GM12878 (cell line): ENCODE measurements at regions not wholly inside any gene's neighbourhood (a gene's known extent, or its start where the extent isn't known, plus 50 kb on each side); places are given as distances from the start of the nearest gene placed in this dataset.

Experiments
- ATAC-seq: fragments of 200-7000 bp; cut with Tn5 transposase; 3 replicates; pipeline ENCODE4 v1.9.1; 2020; ENCODE audit warnings: mild to moderate bottlenecking, moderate library complexity
- BruUV-seq: library from RNA; stranded (reverse); fragments of 400-500 nt; replicated peaks from 2 replicates; lab custom pipeline; 2021; lab: Mats Ljungman, UMichigan
- CTCF ChIA-PET: fragments of 300-600 bp; sonication (Branson Sonifier 250); formaldehyde crosslinking; extraction: SDS; loops from one replicate; lab custom pipeline; 2021; ENCODE audit warnings: inconsistent platforms; lab: Yijun Ruan, JAX
- POLR2A ChIA-PET: fragments of 350-600 bp; formaldehyde crosslinking; extraction: SDS; loops from one replicate; lab custom pipeline; 2021; ENCODE audit warnings: inconsistent platforms; lab: Charles Lee
- RAD21 ChIA-PET: fragments of 300-600 bp; sonication (Branson Sonifier 250); formaldehyde crosslinking; loops from one replicate; lab custom pipeline; 2023; ENCODE audit warnings: antibody characterized with exemption; ENCODE audit not compliant: unreplicated experiment; lab: Charles Lee
- SMC1A ChIA-PET: fragments of 300-600 bp; sonication (Branson Sonifier 250); formaldehyde crosslinking; loops from one replicate; lab custom pipeline; 2023; ENCODE audit not compliant: unreplicated experiment, uncharacterized antibody; lab: Charles Lee
- DNase-seq: peaks from one replicate; pipeline ENCODE4 v3.0.0-alpha.2; 2011; ENCODE audit warnings: low read depth, low spot score
- FAIRE-seq: peaks from 3 replicates; lab custom pipeline; 2011; peaks lifted over from hg19 to GRCh38; lab: Jason Lieb, UNC
- H2AFZ ChIP-seq: 2 replicates; pipeline ENCODE4 v1.6.0; 2011; ENCODE audit warnings: low read depth, low read length, control low read depth; ENCODE audit not compliant: control insufficient read depth
- H3K27ac ChIP-seq: 2 replicates; pipeline ENCODE4 v1.5.1; 2011; ENCODE audit warnings: control low read depth; ENCODE audit not compliant: control insufficient read depth, insufficient read depth
- H3K27me3 ChIP-seq, 2 experiments: replicated peaks in 1 of 2; 2 replicates each; pipeline versions ENCODE4 v1.6.0 to v1.6.1; 2011; ENCODE audit warnings: low read length in 1 of 2; ENCODE audit not compliant: control insufficient read depth in 2 of 2, insufficient read depth in 2 of 2
- H3K36me3 ChIP-seq, 2 experiments: 2 replicates each; pipeline ENCODE4 v1.5.1; 2011; ENCODE audit warnings: low read length in 1 of 2; ENCODE audit not compliant: control insufficient read depth in 2 of 2, insufficient read depth in 2 of 2
- H3K4me1 ChIP-seq: 2 replicates; pipeline ENCODE4 v1.6.1; 2011; ENCODE audit warnings: mild to moderate bottlenecking, low read length, moderate library complexity, mixed read lengths; ENCODE audit not compliant: control insufficient read depth, insufficient read depth
- H3K4me2 ChIP-seq: 2 replicates; pipeline ENCODE4 v1.6.0; 2011; ENCODE audit warnings: control low read depth; ENCODE audit not compliant: control insufficient read depth, insufficient read depth
- H3K4me3 ChIP-seq: fragments of 200-600 bp; sonication (generic); 2 replicates; pipeline ENCODE4 v1.5.1; 2016
- H3K79me2 ChIP-seq: 2 replicates; pipeline ENCODE4 v1.6.0; 2011; ENCODE audit warnings: low read length; ENCODE audit not compliant: control insufficient read depth, insufficient read depth
- H3K9ac ChIP-seq: 2 replicates; pipeline ENCODE4 v1.8.0; 2011; ENCODE audit warnings: low read length, control low read depth, mixed read lengths; ENCODE audit not compliant: control insufficient read depth, insufficient read depth
- H3K9me3 ChIP-seq: replicated peaks from 3 replicates; pipeline ENCODE4 v1.5.1; 2011; ENCODE audit warnings: mild to moderate bottlenecking, low read length; ENCODE audit not compliant: control insufficient read depth, insufficient read depth
- H4K20me1 ChIP-seq: 2 replicates; pipeline ENCODE4 v1.6.0; 2011; ENCODE audit not compliant: control insufficient read depth, insufficient read depth
- CHD4 ChIP-seq: fragments of 200-600 bp; sonication (generic); IDR thresholded peaks from 2 replicates; pipeline ENCODE4 v1.6.1; 2016; ENCODE audit warnings: mild to moderate bottlenecking
- ELK1 ChIP-seq: IDR thresholded peaks from 2 replicates; pipeline ENCODE4 v1.6.1; 2012; ENCODE audit warnings: low read depth, low read length, improper control_type of control experiment
- HDAC2 ChIP-seq: fragments of 200-600 bp; sonication (generic); IDR thresholded peaks from 2 replicates; pipeline ENCODE4 v1.6.1; 2017
- HDGF ChIP-seq: fragments of 450-650 bp; IDR thresholded peaks from 2 replicates; pipeline ENCODE4 v1.6.1; 2016; ENCODE audit warnings: antibody characterized with exemption
- JUNB ChIP-seq: IDR thresholded peaks from 2 replicates; pipeline ENCODE4 v1.6.1; 2016; ENCODE audit warnings: antibody characterized with exemption, mild to moderate bottlenecking
- MEF2B ChIP-seq: fragments of 450-650 bp; IDR thresholded peaks from 2 replicates; pipeline ENCODE4 v1.6.1; 2018; ENCODE audit warnings: mild to moderate bottlenecking, moderate library complexity; ENCODE audit not compliant: partially characterized antibody, poor library complexity, severe bottlenecking
- MYC ChIP-seq: IDR thresholded peaks from 2 replicates; pipeline ENCODE4 v1.6.1; 2011; ENCODE audit warnings: mild to moderate bottlenecking, low read length, moderate library complexity, inconsistent platforms; ENCODE audit not compliant: insufficient read depth, insufficient replicate concordance, insufficient read length, severe bottlenecking
- POLR2AphosphoS5 ChIP-seq: IDR thresholded peaks from 2 replicates; pipeline ENCODE4 v1.6.1; 2011; ENCODE audit warnings: mild to moderate bottlenecking, low read length, inconsistent platforms
- POU2F2 ChIP-seq: IDR thresholded peaks from 3 replicates; pipeline ENCODE4 v1.6.1; 2011; ENCODE audit warnings: low read depth, mild to moderate bottlenecking, low read length, borderline replicate concordance
- SMAD5 ChIP-seq: IDR thresholded peaks from 2 replicates; pipeline ENCODE4 v1.6.1; 2016; ENCODE audit warnings: antibody characterized with exemption, low read depth
- WRNIP1 ChIP-seq: IDR thresholded peaks from 2 replicates; pipeline ENCODE4 v1.6.1; 2011; ENCODE audit warnings: low read depth, low read length, improper control_type of control experiment, borderline replicate concordance
- ZBED1 ChIP-seq: IDR thresholded peaks from 2 replicates; pipeline ENCODE4 v1.6.1; 2016; ENCODE audit warnings: borderline replicate concordance
- ZNF622 ChIP-seq: fragments of 450-650 bp; IDR thresholded peaks from 2 replicates; pipeline ENCODE4 v1.6.1; 2017; ENCODE audit warnings: mild to moderate bottlenecking, inconsistent platforms
- ZSCAN29 ChIP-seq: fragments of 450-650 bp; IDR thresholded peaks from 2 replicates; pipeline ENCODE4 v1.6.1; 2017; ENCODE audit warnings: mild to moderate bottlenecking, moderate library complexity
- WGBS: methylation state at CpG from one replicate; pipeline ENCODE4 v1.1.6; 2016; ENCODE audit warnings: low lambda C conversion rate; ENCODE audit not compliant: insufficient replicate concordance, insufficient coverage; ENCODE audit errors: missing lambda C conversion rate; 5-methylcytosine and 5-hydroxymethylcytosine counted together
- in situ Hi-C: fragments of 300-500 bp; cut with MboI; formaldehyde crosslinking; loops from 9 replicates; pipeline ENCODE4 v1.14.3; 2018; ENCODE audit warnings: mixed read lengths
- intact Hi-C: fragments of 100-400 bp; cut with micrococcal nuclease; formaldehyde crosslinking; loops from one replicate; pipeline ENCODE4 v1.14.2; 2022; ENCODE audit not compliant: unreplicated experiment

DNA sequence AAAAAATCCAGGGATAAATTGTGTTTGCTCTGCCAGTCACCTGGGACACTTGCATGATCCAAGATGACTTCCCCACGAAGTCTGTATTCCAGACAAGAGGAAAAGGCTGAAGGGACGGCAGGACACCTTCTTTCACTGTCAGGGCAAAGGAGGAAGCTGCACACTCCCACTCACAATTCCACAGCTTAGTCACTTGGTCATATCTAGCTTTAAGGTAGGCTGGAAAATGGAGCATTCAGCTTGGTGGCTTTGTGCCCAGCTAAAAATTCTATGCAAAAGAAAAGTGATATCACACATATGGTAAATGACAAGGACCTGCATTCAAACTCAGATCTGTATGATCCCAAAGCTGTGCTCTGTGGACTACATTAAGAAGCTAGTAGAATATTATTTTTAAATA lies 109.2 kb upstream of the TPM1 start:
- in situ Hi-C loops: no loop called here
- Histone ChIP-seq H3K27me3 (peaks cover 0 to 1% of the 10 kb centered on the region in 2 experiments; a peak in 1 of 4 replicates), H3K4me1 (no peaks in the 10 kb centered on the region), H3K9ac (no peak overlapping the region), H3K4me2 (no peak overlapping the region), H2AFZ (no peak overlapping the region), H3K36me3 (no peaks in the 10 kb centered on the region), H3K4me3 (no peak overlapping the region), H4K20me1 (no peaks in the 10 kb centered on the region), H3K27ac (no peak overlapping the region), H3K9me3 (no peaks in the 10 kb centered on the region), H3K79me2 (no peaks in the 10 kb centered on the region)
- ChIA-PET RAD21 (interaction anchor here (0.6 kb wide), 1 partner anchor 135 kb away, joined by 3 read pairs; no protein-coding TSS in a partner anchor), CTCF (no interaction called here), SMC1A (interaction anchor here (0.6 kb wide), 1 partner anchor 44 kb away, joined by 3 read pairs; no protein-coding TSS in a partner anchor), POLR2A (no interaction called here)
- WGBS: 0% methylated on average over 2 of the region's 2 CpGs
- no peak for DNase-seq
- no peak for ATAC-seq
- no peak for TF ChIP-seq ZSCAN29
- no peak for TF ChIP-seq POU2F2
- TF ChIP-seq POLR2AphosphoS5: no peak
- TF ChIP-seq ZBED1: no peak
- no peak for TF ChIP-seq ZNF622
- no peak for TF ChIP-seq MYC
- no TSS peak for BruUV-seq
- FAIRE-seq: no peak
- intact Hi-C loops: no loop called here

DNA sequence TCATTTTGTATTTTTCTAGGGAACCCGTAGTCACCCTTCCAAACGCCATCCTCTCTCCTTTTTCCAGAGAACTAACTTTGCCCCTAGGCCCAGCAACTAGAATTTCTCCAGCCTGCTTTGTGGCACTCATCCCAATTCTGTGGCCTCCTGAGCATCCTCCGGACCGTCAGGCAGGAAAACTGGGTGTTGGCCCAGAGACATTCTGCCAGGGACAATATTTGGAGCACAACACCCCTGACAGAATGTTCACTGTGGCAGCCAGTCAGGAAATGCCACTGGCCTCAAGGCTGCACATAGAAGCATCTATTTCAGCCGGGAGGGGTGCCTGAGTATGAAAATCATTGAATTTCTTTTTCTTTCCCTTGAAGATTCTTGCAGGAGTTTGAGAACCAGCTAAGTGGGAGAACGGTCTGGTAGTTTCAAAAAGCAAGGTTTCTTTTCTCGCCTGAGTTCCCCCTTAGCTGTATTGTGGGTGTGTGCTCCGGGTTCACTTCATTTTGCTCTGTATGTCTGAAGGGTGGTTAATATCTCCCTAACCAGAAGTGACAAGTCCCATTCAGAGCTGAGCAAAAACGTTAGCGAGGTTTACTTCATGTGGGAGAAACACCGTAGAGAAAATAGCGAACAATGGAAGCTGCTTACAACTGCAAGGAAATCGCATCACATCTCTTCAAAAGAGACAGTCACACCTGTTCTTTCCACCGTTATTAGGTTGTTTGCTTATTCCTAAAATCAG lies 108.1 kb upstream of the TPM1 start:
- ATAC-seq: no peak
- H3K36me3 ChIP-seq: no peaks in the 10 kb centered on the region
- DNase-seq: no peak
- H3K4me1 ChIP-seq: no peaks in the 10 kb centered on the region
- no peak overlapping the region for H3K9ac ChIP-seq
- peaks cover 0 to 1% of the 10 kb centered on the region in 2 experiments; a peak in 1 of 4 replicates for H3K27me3 ChIP-seq
- H3K9me3 ChIP-seq: no peaks in the 10 kb centered on the region
- 23% methylated on average over 14 of the region's 14 CpGs for WGBS
- FAIRE-seq: no peak
- H2AFZ ChIP-seq: no peak overlapping the region
- no peaks in the 10 kb centered on the region for H3K79me2 ChIP-seq
- ChIA-PET POLR2A (no interaction called here), RAD21 (no interaction called here), SMC1A (no interaction called here), CTCF (interaction anchor here (1.0 kb wide), 1 partner anchor 59 kb away, joined by 3 read pairs; no protein-coding TSS in a partner anchor)
- no peak overlapping the region for H3K4me3 ChIP-seq
- H3K27ac ChIP-seq: no peak overlapping the region
- intact Hi-C loops: no loop called here
- H4K20me1 ChIP-seq: no peaks in the 10 kb centered on the region
- in situ Hi-C loops: no loop called here
- no peak overlapping the region for H3K4me2 ChIP-seq
- no TSS peak for BruUV-seq
- TF ChIP-seq JUNB: no peak
- TF ChIP-seq MEF2B: no peak
- no peak for TF ChIP-seq SMAD5
- TF ChIP-seq HDAC2: no peak
- no peak for TF ChIP-seq HDGF
- TF ChIP-seq ELK1: no peak
- no peak for TF ChIP-seq WRNIP1
- TF ChIP-seq CHD4: no peak
